ENCODE measurements at regions not wholly inside any gene's neighbourhood (a gene's known extent, or its start where the extent isn't known, plus 50 kb on each side); places are given as distances from the start of the nearest gene placed in this dataset.
"Not testable (repeated sequence)": the region's sequence is repeated elsewhere in the genome, so short reads cannot be mapped to it uniquely, and the experiment has no call there.

DNA sequence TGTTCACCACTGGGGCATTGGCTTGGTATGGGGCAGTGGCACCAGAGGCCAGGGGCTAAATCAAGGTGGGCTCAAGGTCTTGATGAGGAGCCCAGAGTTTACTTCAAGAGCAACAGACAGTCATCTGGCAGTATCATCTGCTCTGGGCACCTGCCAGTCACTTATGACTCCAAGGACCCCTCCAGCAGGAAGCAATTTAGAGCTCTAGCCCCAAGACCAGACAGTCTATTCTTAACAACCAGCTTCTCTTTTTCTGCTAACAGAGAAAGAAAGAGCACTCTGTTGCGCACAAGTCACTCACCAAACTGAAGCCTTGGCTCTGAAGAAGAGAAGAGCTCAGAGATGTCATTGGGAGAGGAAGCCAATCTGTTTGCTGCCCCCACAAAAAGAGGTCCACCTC is 309.2 kb downstream of the HS3ST1 start:
- no peak for DNase-seq

GRCh38 chr4:11118513-11118912 is 310.2 kb downstream of the HS3ST1 start:
- no peak for DNase-seq

DNA sequence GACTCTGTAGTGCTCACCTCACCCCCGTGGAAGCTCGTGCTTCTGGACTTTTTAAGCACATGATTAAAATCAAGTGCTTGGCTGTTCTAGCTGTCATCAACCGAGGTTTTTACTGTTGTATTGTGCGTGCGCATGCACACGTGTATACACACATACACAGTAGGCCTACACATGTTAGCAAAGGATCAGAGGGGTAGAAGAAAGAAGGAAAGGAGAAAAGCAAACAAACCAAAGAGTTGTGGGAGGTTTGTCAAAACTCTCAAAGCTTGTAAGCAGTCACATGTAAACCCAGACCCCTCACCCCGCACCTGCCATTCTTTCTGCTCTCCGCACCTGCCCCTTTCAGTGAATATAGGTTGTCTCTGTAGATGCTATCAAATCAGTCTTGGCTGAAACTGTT is 311.8 kb downstream of the HS3ST1 start:
- no peak for DNase-seq

GRCh38 chr4:11111876-11112275 is 316.8 kb downstream of the HS3ST1 start:
- no peak for DNase-seq

GRCh38 chr4:11111370-11111769 is 317.3 kb downstream of the HS3ST1 start:
- DNase-seq, result no peak

DNA sequence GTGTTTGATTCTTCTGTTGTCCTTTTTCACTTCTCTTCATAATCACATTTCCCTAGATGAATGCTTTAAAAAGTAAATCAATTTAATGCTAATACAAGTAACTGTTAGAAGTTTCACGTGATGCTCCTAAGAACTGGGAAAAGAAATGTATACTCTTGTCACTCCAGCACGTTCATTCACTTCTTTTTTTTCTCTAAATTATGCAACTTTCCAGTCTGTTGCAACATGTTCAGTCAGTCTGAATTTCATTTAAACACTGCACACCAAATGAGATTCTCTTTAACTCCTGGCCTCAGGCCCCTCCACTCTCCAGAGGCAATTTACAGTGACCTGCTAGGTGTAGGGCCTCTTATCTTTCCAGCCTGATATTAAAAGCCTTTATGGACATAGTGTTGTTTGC is 321.9 kb downstream of the HS3ST1 start:
- peak; percentile 27 for DNase-seq

- no peak for DNase-seq
Observed at GRCh38 chr4:11106190-11106589, 322.5 kb downstream of the HS3ST1 start.

DNA sequence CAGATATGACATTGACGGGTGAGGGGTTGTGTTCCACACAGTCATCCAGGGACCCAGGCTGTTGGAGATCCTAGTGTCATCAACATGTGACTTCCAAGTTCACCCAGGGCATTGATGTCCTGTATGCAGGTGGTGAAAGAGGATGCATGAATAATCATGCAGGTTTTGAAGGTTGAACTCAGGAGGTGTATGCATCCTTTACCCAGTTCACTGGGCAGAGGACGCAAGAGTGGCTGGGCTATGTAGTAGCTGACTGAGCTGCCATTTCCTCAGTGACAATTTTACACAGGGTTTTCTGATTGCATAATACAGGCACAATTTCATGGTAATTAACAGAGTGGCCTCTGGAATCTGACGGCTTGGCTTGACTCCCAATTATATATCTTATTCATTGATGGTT is 323.0 kb downstream of the HS3ST1 start:
- no peak for DNase-seq

- no peak for DNase-seq
Observed at GRCh38 chr4:11098461-11098860, 330.2 kb downstream of the HS3ST1 start.

GRCh38 chr4:11097725-11098124 is 331.0 kb downstream of the HS3ST1 start:
- no peak for DNase-seq

- peak; percentile 35 for DNase-seq
Observed at GRCh38 chr4:11081006-11081405, 347.7 kb downstream of the HS3ST1 start.

DNA sequence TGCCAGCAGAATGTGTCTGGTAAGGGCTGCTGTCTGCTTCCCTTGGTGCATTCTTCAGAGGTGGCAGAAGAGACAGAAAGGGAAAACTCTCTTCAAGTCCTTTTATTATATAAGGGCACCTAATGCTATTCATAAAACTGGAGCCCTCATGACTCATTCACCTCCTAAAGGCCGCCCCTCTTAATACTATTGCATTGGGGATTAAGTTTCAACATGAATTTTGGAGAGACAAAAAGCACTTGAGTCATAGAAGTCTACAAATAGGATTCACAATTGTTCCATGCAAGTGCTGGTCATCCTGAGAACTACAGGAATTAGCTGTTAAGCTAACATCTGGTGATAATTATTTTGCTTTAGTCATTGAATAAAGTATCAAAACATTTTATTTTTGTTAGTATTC is 349.5 kb downstream of the HS3ST1 start:
- no peak for DNase-seq

DNA sequence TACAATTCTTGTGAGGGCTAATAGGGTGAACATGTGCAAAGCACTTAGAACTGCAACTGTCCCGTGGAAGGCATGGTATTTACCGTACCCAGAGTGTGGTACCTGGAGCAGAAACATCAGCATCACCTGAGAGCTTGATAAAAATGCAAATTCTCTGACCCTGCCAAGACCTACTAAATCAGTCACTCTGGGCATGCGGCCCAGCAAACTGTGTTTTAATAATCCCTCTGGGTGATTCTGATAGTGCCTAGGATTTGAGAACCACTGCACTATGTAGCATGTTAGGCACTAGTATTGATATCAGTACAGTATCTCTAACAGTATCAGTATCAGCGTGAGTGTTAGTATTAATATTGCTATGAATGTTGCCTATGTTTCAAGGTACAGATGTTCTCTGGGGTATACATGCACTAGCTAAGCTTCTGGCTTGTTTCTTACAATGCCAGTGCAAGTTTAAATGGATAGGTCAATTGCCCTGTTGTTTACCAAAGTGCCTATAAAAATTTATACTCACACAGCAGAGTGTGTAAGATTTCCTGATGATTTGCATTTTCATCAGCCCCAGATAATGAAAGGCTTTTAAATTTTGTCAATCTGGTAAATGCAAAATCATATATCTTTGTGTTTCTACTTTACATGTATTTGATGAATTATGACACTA is 354.0 kb downstream of the HS3ST1 start:
- no peak for DNase-seq

DNA sequence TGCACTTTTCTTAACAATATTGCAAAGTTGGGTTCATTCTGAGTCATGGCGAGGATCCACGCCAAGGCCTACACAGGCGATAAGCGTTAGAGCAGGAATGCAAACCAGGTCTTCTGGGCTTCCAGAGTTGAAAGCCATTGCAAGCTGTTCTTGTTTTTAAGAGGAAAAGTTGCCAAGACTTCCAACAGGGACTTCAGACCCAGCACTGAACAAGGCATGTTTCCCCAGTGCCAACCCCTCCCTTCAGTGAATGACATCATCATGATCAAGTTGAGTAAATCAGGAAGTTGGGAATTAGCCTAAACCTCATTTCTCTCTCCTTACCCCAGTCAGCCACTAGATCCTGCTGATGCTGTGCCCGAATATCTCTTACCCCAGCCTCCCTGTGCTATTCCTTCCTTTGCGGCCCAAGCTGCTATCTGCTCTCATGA is 355.1 kb downstream of the HS3ST1 start:
- no peak for DNase-seq

GRCh38 chr4:11072999-11073398 is 355.7 kb downstream of the HS3ST1 start:
- no peak for DNase-seq

DNA sequence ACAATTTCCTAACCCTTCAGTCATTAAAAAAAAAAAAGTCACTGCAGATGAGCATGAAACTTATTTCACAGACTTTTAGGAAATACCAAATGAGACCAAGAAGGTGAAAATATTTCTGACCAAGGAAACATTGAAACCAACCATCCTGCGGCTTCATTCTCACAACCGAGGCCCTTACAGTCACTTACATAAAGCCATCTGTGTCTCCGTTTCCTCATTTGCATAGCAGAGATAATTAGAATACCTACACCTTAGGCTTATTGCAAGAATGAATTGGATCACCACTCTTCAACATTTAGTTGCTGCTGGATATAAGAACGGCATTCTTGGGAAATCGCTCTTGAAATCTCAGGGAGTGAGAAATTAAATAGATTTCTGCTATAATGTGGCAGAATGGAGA is 356.2 kb downstream of the HS3ST1 start:
- DNase-seq, result no peak

GRCh38 chr4:11070813-11071212 is 357.9 kb downstream of the HS3ST1 start:
- DNase-seq, result no peak

- DNase-seq, result no peak
Observed at GRCh38 chr4:11069581-11070211, 359.0 kb downstream of the HS3ST1 start.

DNA sequence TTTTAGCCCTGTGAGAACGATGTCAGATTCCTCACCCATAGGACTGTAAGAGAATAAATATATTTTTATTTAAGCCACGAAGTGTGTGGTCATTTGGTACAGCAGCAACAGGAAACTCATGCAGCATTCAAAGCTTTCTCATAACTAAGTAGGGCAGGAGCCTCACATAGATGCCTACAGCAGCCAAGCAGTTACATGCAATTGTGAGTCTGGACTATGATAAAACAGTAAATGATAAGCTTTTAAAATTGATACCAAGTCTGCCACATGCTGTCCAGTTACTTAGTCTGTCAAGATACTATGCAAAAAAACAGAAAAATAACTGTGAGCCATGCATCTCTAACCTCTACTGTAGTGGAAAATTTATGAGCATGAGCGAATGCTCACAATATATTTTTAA is 359.6 kb downstream of the HS3ST1 start:
- no peak for DNase-seq

GRCh38 chr4:11066584-11066983 is 362.1 kb downstream of the HS3ST1 start:
- DNase-seq, result not testable (repeated sequence)

GRCh38 chr4:11060637-11061036 is 368.1 kb downstream of the HS3ST1 start:
- DNase-seq, result not testable (repeated sequence)

DNA sequence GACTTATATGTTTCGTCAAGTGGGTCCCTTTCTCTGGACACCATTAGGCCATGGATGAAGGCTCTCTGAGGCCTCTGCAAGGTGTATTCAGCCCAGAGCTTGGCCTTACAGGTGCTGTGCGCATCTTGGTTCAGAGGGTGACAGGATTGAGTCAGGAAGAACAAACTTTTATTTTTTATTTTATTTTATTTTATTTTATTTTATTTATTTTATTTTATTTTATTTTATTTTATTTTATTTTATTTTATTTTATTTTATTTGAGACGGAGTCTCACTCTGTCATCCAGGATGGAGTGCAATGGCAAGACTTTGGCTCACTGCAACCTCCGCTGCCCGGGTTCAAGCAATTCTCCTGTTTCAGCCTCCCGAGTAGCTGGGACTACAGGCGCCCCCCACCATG is 370.4 kb upstream of the CLNK start:
- not testable (repeated sequence) for DNase-seq

DNA sequence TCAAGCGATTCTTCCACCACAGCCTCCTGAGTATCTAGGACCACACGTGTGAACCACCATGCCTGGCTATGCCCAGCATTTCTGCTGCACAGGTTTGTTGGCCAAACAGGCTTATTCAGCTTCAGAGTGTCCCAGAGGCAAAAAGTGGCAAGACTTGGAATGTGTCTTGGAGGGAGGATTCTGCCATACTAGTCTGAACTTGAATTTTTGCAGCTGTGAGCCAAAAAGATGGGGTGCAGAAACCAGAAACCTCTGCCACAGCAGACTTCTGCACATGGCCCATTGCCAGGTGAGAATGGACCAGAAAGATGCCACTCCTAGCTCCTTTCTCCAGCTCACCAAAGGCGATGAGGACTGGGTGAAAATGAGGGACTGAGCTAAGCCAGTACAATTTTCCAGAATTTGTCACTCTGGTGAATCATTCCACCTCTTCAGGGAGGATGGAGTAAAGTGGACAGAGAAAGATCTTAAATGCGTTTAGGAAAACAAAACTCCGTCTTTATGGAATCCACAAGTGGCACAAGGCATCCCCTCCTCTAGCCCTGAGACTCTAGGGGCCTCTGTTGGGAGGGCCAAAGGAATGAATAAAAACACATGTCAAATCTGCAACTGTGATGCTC is 369.1 kb upstream of the CLNK start:
- no peak for DNase-seq

GRCh38 chr4:11051181-11051580 is 366.6 kb upstream of the CLNK start:
- DNase-seq, result no peak

- no peak for DNase-seq
Observed at GRCh38 chr4:11050766-11051165, 366.2 kb upstream of the CLNK start.

Data from hematopoietic multipotent progenitor cell treated with erythropoietin and hydrocortisone succinate and interleukin-3 and kit ligand, for 6 days (in vitro differentiated cells).